ENCODE measurements at regions not wholly inside any gene's neighbourhood (a gene's known extent, or its start where the extent isn't known, plus 50 kb on each side); places are given as distances from the start of the nearest gene placed in this dataset.

GRCh38 chr3:159616234-159616825 is 372.3 kb upstream of the IL12A start:
- peak; percentile 46 for DNase-seq
- H3K9me3 ChIP-seq = peaks cover 10% of the 10 kb centered on the region
- H3K27me3 ChIP-seq = no peaks in the 10 kb centered on the region
- H3K4me3 ChIP-seq = no peak overlapping the region
- H3K36me3 ChIP-seq = no peaks in the 10 kb centered on the region

- no peaks in the 10 kb centered on the region for H3K36me3 ChIP-seq
- H3K9me3 ChIP-seq = peaks cover 10% of the 10 kb centered on the region
- no peak overlapping the region for H3K4me3 ChIP-seq
- peak; percentile 68 for DNase-seq
- no peaks in the 10 kb centered on the region for H3K27me3 ChIP-seq
These were observed 369.2 kb upstream of the IL12A start for GRCh38 chr3:159619341-159619885.

- no peak for DNase-seq
- Histone ChIP-seq H3K9me3 (peaks cover 10% of the 10 kb centered on the region), H3K27me3 (no peaks in the 10 kb centered on the region), H3K4me3 (no peak overlapping the region), H3K36me3 (no peaks in the 10 kb centered on the region)
These were observed 368.4 kb upstream of the IL12A start for GRCh38 chr3:159620281-159620680.

DNA sequence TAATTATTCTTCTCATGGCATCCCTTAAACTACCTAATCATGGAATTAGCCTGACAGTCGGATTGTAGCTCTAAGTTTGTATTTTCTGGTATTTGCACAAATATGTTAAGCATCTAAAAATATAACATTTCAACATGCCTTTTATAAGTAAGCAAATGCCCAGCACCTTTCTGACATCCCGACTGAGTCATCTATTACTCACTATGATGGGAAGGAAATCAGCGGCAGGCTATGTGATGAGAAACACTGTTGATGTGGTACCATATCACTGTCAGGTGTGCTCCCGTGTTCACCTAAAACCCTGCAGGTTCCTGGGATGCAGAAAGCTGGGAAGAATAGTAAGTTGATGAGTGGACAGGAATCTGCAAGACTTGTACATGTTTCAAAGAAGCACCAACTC is 367.8 kb upstream of the IL12A start:
- DNase-seq = peak; percentile 34
- no peaks in the 10 kb centered on the region for H3K27me3 ChIP-seq
- H3K36me3 ChIP-seq = no peaks in the 10 kb centered on the region
- peaks cover 10% of the 10 kb centered on the region for H3K9me3 ChIP-seq
- no peak overlapping the region for H3K4me3 ChIP-seq

GRCh38 chr3:159624616-159625015 is 364.0 kb upstream of the IL12A start:
- H3K4me3 ChIP-seq = no peak overlapping the region
- no peaks in the 10 kb centered on the region for H3K36me3 ChIP-seq
- no peak for DNase-seq
- peaks cover 10% of the 10 kb centered on the region for H3K9me3 ChIP-seq
- no peaks in the 10 kb centered on the region for H3K27me3 ChIP-seq

GRCh38 chr3:159625594-159625993 is 363.0 kb upstream of the IL12A start:
- no peaks in the 10 kb centered on the region for H3K36me3 ChIP-seq
- DNase-seq = no peak
- no peaks in the 10 kb centered on the region for H3K27me3 ChIP-seq
- peaks cover 2% of the 10 kb centered on the region for H3K9me3 ChIP-seq
- no peak overlapping the region for H3K4me3 ChIP-seq

DNA sequence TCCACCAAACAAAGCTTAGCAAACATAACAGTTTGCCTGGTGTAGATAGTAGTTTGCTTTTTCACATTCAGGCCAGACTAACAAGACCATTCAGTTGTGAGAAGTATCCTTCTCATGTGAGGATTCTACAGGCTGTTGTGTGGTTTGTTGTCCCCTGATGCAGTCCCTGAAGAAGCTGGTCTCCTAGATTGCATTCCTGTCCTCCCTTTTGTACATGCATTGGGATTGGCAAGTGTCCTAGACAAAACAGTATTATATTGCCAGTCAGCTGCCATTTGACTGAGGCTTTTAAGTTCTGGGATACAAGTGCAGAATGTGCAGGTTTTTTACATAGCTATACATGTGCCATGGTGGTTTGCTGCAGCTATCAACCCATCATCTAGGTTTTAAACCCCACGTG is 362.0 kb upstream of the IL12A start:
- no peak for DNase-seq
- H3K4me3 ChIP-seq = no peak overlapping the region
- H3K36me3 ChIP-seq = no peaks in the 10 kb centered on the region
- no peaks in the 10 kb centered on the region for H3K27me3 ChIP-seq
- H3K9me3 ChIP-seq = no peaks in the 10 kb centered on the region

- H3K9me3 ChIP-seq = no peaks in the 10 kb centered on the region
- no peaks in the 10 kb centered on the region for H3K27me3 ChIP-seq
- H3K36me3 ChIP-seq = no peaks in the 10 kb centered on the region
- no peak for DNase-seq
- no peak overlapping the region for H3K4me3 ChIP-seq
These were observed 361.4 kb upstream of the IL12A start for GRCh38 chr3:159627229-159627628.

DNA sequence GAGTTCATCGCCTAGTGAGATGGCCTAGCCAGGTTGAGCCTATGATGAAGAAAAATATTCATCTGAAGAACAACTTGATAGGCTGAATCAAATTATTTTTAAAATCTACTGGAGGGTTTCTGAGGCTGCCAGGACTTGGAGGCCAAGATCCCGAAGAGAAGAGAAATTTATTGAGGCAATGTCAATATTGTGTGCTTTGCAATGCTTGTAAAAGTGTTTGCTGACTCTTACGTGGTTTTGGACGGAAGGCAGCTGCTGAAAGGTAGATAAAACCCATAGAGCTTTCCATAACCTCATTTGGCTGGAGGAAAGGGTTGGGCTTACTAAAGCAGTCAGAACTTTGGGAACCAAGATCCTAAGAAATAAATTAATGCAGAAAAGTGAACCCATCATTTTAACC is 361.0 kb upstream of the IL12A start:
- Histone ChIP-seq H3K27me3 (no peaks in the 10 kb centered on the region), H3K36me3 (no peaks in the 10 kb centered on the region)
- DNase-seq = no peak

DNA sequence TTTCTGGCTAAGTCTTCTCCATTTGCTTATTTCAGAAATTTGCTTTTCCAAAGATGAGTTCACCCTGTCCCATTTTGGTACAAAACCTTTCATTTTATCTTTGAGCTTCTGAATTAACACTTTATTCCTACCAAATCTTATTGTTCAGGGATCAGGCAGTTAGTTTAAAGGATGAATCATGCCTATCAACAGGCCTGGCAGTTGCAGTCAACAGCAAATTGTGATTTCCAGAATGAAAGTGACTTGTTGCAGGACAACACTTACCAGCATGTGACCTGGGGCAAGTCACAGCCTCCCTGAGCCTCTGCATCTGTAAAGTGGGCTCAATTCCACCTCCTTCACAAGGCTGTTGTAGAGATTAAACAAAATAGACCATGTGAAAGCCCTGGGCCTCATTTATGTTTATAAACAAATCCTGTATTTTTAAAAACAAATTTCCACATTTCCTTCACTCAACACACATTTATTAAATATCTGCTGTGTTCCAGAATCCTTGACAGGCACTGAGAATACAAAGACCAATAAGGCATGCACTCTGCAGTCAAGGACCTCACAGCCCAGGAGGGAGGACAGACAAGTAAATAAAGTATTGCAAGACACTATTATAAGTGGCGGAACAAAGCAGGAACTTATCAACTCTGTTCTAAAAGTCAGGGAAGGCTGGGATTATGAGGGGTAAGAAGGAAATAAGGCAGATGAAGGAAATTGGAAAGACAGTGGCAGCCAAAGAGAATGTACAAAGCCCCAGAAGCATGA is 359.1 kb upstream of the IL12A start:
- no peak for DNase-seq
- no peaks in the 10 kb centered on the region for H3K9me3 ChIP-seq
- H3K4me3 ChIP-seq = no peak overlapping the region
- H3K36me3 ChIP-seq = no peaks in the 10 kb centered on the region
- no peaks in the 10 kb centered on the region for H3K27me3 ChIP-seq

More for the DNA sequence above, 361.0 kb upstream of the IL12A start:
- no peaks in the 10 kb centered on the region for H3K9me3 ChIP-seq
- no peak overlapping the region for H3K4me3 ChIP-seq

DNA sequence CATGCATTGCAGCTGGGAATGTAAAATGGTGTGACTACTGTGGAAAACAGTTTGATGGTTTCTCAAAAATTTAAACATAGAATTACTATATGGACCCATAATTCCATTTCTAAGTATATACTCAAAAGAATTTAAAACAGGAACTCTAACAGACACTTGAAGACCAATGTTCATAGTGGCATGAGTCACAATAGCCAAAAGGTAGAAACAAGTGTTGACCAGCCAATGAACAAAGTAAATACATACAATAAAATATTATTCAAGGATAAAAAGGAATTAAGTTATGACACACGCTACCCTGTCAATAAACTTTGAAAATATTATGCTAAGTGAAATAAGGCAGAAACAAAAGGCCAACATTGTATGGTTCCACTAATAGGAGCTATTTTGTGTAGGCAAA is 357.4 kb upstream of the IL12A start:
- no peak overlapping the region for H3K4me3 ChIP-seq
- no peaks in the 10 kb centered on the region for H3K36me3 ChIP-seq
- no peaks in the 10 kb centered on the region for H3K27me3 ChIP-seq
- H3K9me3 ChIP-seq = no peaks in the 10 kb centered on the region
- DNase-seq = no peak

- Histone ChIP-seq H3K9me3 (no peaks in the 10 kb centered on the region), H3K4me3 (no peak overlapping the region), H3K27me3 (no peaks in the 10 kb centered on the region), H3K36me3 (no peaks in the 10 kb centered on the region)
- no peak for DNase-seq
These were observed 356.5 kb upstream of the IL12A start for GRCh38 chr3:159632128-159632527.

DNA sequence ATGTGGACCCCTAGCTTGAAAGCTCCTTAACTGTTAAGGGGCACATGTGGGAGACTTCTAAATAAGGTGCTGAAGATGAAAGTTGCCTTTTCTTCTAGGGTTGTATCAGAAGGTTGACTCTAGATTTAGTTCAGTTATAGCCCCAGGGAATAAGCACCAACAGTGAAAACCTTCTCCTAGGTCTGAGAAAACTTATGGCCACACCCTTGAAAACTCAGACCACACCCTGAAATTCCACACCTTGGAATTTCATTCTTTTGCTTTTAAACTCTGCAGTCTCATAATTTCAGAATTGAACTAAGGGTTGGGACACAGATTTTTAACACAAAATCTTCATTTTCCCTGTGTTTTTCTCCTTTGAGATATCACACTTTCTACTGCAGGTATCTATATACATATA is 355.8 kb upstream of the IL12A start:
- H3K27me3 ChIP-seq = no peaks in the 10 kb centered on the region
- DNase-seq = no peak
- H3K9me3 ChIP-seq = no peaks in the 10 kb centered on the region
- H3K36me3 ChIP-seq = no peaks in the 10 kb centered on the region
- no peak overlapping the region for H3K4me3 ChIP-seq

GRCh38 chr3:159634483-159634882 is 354.2 kb upstream of the IL12A start:
- no peak for DNase-seq
- Histone ChIP-seq H3K36me3 (no peaks in the 10 kb centered on the region), H3K9me3 (no peaks in the 10 kb centered on the region), H3K27me3 (no peaks in the 10 kb centered on the region), H3K4me3 (no peak overlapping the region)

DNA sequence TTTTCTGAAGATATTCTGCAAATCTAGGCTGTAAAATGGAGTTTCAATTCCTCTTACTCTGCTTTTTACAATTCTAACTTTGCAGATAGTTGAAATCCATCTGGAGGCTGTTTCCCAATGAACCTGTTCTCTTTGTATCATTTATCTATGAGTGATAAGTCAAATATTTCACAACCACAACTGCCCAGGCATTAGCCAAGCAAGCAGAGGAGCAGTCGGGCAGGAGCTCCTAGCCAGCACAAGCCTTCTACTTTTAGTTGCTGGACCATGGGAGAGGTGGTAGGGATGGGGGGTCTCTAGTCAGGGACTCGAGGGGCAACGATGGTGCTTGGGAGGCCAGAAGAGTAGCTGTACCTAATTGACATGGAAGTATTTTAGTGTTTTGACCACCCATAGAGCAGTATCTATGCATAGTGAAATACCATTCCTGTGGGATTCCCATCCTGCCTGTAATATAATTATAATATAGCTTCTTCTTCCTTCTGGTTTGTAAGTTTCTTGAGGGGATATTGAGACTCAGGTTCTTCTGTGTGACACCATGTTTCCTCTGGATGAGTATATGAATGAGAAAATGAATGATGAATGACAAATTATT is 353.5 kb upstream of the IL12A start:
- Histone ChIP-seq H3K27me3 (no peaks in the 10 kb centered on the region), H3K9me3 (peaks cover 2% of the 10 kb centered on the region; the same call in 1 of the 2 replicates), H3K4me3 (no peak overlapping the region), H3K36me3 (no peaks in the 10 kb centered on the region)
- no peak for DNase-seq

DNA sequence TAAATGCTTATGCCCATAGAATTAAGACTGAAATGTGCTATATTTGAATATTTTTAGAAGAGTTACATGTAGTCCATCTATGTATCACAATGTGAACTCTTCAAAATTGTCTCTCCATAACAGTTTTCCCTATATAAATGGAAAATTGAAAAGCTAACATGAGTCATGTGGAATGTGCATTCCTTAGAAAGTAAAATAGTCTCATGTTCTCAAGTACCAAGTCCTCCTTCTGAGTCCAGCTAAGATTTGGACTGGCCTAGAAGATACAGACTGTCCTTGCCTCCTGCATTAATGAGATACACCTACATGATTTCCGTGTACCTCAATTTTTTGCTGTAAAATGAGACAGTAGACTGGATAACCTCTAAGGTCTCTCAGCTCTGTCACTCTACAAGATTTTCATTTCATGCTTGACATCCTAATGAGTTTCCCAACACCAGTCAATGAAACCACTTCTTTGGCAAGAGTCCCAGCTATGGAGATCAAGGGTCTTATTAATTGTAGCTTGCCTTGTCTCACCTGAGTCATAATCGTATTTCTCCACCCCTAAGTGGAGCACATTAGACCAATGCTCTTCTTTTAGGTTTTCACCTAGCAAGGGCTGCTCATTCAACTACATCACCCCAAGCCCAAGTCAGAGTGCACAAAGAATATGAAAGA is 350.6 kb upstream of the IL12A start:
- Histone ChIP-seq H3K36me3 (no peaks in the 10 kb centered on the region), H3K9me3 (peaks cover 2% of the 10 kb centered on the region), H3K27me3 (no peaks in the 10 kb centered on the region), H3K4me3 (no peak overlapping the region)
- no peak for DNase-seq

- DNase-seq = no peak
- H3K4me3 ChIP-seq = no peak overlapping the region
- no peaks in the 10 kb centered on the region for H3K36me3 ChIP-seq
- peaks cover 2% of the 10 kb centered on the region for H3K9me3 ChIP-seq
- no peaks in the 10 kb centered on the region for H3K27me3 ChIP-seq
These were observed 348.4 kb upstream of the IL12A start for GRCh38 chr3:159640225-159640624.

All from MG63 (cell line).